ENCODE measurements at regions not wholly inside any gene's neighbourhood (a gene's known extent, or its start where the extent isn't known, plus 50 kb on each side); places are given as distances from the start of the nearest gene placed in this dataset.
A peak's percentile ranks its signal among the peaks of the same experiment; 100 is the strongest.

- ChIA-PET CTCF (ENCODE audit: low intra/inter-chr PET ratio) (interaction anchor here (0.5 to 2.9 kb wide), 3 partner anchors 76 to 730 kb away, joined by 3 to 15 read pairs (median 4); no protein-coding TSS in a partner anchor), POLR2A (interaction anchor here (0.5 to 1.5 kb wide), 2 partner anchors 177 to 455 kb away, joined by 3 to 4 read pairs; partner anchors contain the start of gene RPF2)
- WGBS (ENCODE audit: insufficient coverage, low coverage, missing lambda C conversion rate), result 12% methylated on average over 3 of the region's 3 CpGs
- BruUV-seq (replicated peaks), result no TSS peak
- Histone ChIP-seq H3K36me3 (ENCODE audit: control insufficient read depth, insufficient read depth, low read length) (no peaks in the 10 kb centered on the region), H3K79me2 (ENCODE audit: control insufficient read depth, insufficient read depth, low read length) (no peaks in the 10 kb centered on the region), H3K9ac (ENCODE audit: insufficient read depth in 1 of 2, low read depth in 2 of 2, low read length in 2 of 2) (no peak overlapping the region), H3K9me3 (replicated peaks; ENCODE audit: control insufficient read depth, insufficient read depth, low read depth, low read length) (no peaks in the 10 kb centered on the region), H3K4me2 (ENCODE audit: insufficient read depth, low read length) (no peak overlapping the region), H3K9me1 (ENCODE audit: control insufficient read depth, insufficient read depth, low read length) (no peaks in the 10 kb centered on the region), H3K4me3 (no peak overlapping the region), H4K20me1 (replicated peaks; ENCODE audit: control insufficient read depth, insufficient read depth, low read length) (no peaks in the 10 kb centered on the region), H3K27me3 (ENCODE audit: control insufficient read depth in 2 of 2, insufficient read depth in 2 of 2, low read length in 2 of 2) (peaks cover 5 to 18% of the 10 kb centered on the region in 2 experiments; a peak in 3 of 5 replicates), H2AFZ (ENCODE audit: low read depth, low read length) (peak overlapping the region; percentile 20; the same call in 1 of the 2 replicates), H3K27ac (ENCODE audit: extremely low read depth, low read depth, low read length) (no peak overlapping the region), H3K4me1 (replicated peaks in 1 of 2; ENCODE audit: control insufficient read depth in 2 of 2, insufficient read depth in 2 of 2, low read length in 2 of 2) (no peaks in the 10 kb centered on the region; a peak in 1 of 5 replicates)
- no peak for ATAC-seq
- no peak for DNase-seq (ENCODE audit: extremely low read depth in 1 of 4, low spot score in 3 of 4)
- FAIRE-seq, result no peak
- intact Hi-C loops (cut with micrococcal nuclease) (no loop called here), in situ Hi-C loops (cut with MboI) (no loop called here)
- TF ChIP-seq KLF16 (IDR thresholded peaks at IDR 0.05), result no peak
- TF ChIP-seq ZKSCAN8 (CRISPR knock-in tag; IDR thresholded peaks at IDR 0.05), result no peak
- TF ChIP-seq MGA (IDR thresholded peaks at IDR 0.05), result peak; percentile 29; the same call in 1 of the 2 replicates
- 0 out of 2 replicates have a peak, but pooled peaks have one; percentile 32 for TF ChIP-seq EGR1 (conservative IDR thresholded peaks at IDR 0.05)
These were observed 50.3 kb upstream of the SLC22A16 start for GRCh38 chr6:110526726-110527125.

Data from K562 (cell line).